ENCODE measurements at regions not wholly inside any gene's neighbourhood (a gene's known extent, or its start where the extent isn't known, plus 50 kb on each side); places are given as distances from the start of the nearest gene placed in this dataset.

DNA sequence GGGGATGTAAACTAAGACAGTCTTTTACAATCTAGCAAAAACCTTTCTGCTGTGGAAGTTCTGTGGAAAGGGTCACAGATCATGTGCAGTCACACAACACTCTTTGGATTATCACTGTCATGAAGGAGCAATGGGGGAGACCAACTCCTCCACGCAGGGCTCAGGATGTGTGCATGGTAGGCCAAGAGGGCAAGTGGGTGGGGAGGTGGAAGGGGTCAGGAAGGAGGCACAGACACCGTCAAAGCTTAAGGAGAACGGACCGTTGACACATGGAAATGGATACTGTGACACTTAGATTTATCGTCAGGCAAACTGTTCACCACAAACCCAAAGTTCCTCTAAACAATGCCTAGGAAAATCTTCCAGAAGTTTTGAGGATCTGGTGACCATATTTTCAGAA, 215.8 kb downstream of the PAX1 start:
- Histone ChIP-seq H3K79me2 (ENCODE audit: insufficient read depth, low read length) (no peaks in the 10 kb centered on the region), H3K27me3 (ENCODE audit: control insufficient read depth in 1 of 2, insufficient read depth in 2 of 2, low read length in 2 of 2) (no peaks in the 10 kb centered on the region), H4K20me1 (ENCODE audit: insufficient read depth, low read length) (no peaks in the 10 kb centered on the region), H3K4me3 (replicated peaks in 1 of 3; ENCODE audit: insufficient read depth in 1 of 3, low read depth in 2 of 3, low read length in 3 of 3) (no peak overlapping the region), H3K4me2 (ENCODE audit: low read depth, low read length) (no peak overlapping the region), H3K36me3 (replicated peaks in 1 of 2; ENCODE audit: control insufficient read depth in 1 of 2, insufficient read depth in 2 of 2, low read length in 2 of 2) (no peaks in the 10 kb centered on the region), H3K9ac (ENCODE audit: insufficient read depth, low read depth, low read length) (no peak overlapping the region), H3K9me3 (ENCODE audit: low read length) (no peaks in the 10 kb centered on the region), H2AFZ (ENCODE audit: low read length) (no peak overlapping the region), H3K27ac (ENCODE audit: extremely low read length, insufficient read depth, low read length) (no peak overlapping the region), H3K4me1 (ENCODE audit: insufficient read depth, low read length) (no peaks in the 10 kb centered on the region)
- DNase-seq (ENCODE audit: low spot score) (no peak), FAIRE-seq (no peak), ATAC-seq (no peak)
- 13% methylated on average over 5 of the region's 5 CpGs for WGBS (ENCODE audit: low lambda C conversion rate)
- CTCF ChIA-PET (ENCODE audit: low intra/inter-chr PET ratio, low total read pairs) = no interaction called here
- BruUV-seq (replicated peaks) = no TSS peak
- POLR2A ChIA-PET = no interaction called here
- in situ Hi-C loops (cut with HindIII; ENCODE audit: extremely low pct_ligation_motif_present, low pct_unique_long_range_greater_than_20kb) (no loop called here), intact Hi-C loops (cut with micrococcal nuclease; ENCODE audit: unreplicated experiment) (loop anchor here (10.0 kb wide), 1 partner anchor 64 kb away; no protein-coding TSS in a partner anchor)
- TF ChIP-seq AGO2 (optimal IDR thresholded peaks at IDR 0.05; ENCODE audit: low read depth, low read length) (no peak), ELF1 (CRISPR knock-in tag; IDR thresholded peaks at IDR 0.05) (no peak), ZNF121 (CRISPR knock-in tag; IDR thresholded peaks at IDR 0.05) (no peak), SP140L (CRISPR knock-in tag; IDR thresholded peaks at IDR 0.05; ENCODE audit: borderline replicate concordance) (no peak), KLF11 (CRISPR knock-in tag; IDR thresholded peaks at IDR 0.05) (no peak), ZNF720 (CRISPR knock-in tag; IDR thresholded peaks at IDR 0.05) (no peak), ZNF512B (CRISPR knock-in tag; IDR thresholded peaks at IDR 0.05; ENCODE audit: borderline replicate concordance) (no peak), GZF1 (CRISPR knock-in tag; IDR thresholded peaks at IDR 0.05) (no peak), MIER3 (CRISPR knock-in tag; IDR thresholded peaks at IDR 0.05; ENCODE audit: borderline replicate concordance) (no peak), POLR2AphosphoS2 (IDR thresholded peaks at IDR 0.05; ENCODE audit: low read depth, low read length) (no peak), AFF4 (CRISPR knock-in tag; IDR thresholded peaks at IDR 0.05) (no peak)
- TF ChIP-seq, protein P1, sequence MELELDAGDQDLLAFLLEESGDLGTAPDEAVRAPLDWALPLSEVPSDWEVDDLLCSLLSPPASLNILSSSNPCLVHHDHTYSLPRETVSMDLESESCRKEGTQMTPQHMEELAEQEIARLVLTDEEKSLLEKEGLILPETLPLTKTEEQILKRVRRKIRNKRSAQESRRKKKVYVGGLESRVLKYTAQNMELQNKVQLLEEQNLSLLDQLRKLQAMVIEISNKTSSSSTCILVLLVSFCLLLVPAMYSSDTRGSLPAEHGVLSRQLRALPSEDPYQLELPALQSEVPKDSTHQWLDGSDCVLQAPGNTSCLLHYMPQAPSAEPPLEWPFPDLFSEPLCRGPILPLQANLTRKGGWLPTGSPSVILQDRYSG (CRISPR knock-in tag; IDR thresholded peaks at IDR 0.05) = no peak
- TF ChIP-seq, protein P2, sequence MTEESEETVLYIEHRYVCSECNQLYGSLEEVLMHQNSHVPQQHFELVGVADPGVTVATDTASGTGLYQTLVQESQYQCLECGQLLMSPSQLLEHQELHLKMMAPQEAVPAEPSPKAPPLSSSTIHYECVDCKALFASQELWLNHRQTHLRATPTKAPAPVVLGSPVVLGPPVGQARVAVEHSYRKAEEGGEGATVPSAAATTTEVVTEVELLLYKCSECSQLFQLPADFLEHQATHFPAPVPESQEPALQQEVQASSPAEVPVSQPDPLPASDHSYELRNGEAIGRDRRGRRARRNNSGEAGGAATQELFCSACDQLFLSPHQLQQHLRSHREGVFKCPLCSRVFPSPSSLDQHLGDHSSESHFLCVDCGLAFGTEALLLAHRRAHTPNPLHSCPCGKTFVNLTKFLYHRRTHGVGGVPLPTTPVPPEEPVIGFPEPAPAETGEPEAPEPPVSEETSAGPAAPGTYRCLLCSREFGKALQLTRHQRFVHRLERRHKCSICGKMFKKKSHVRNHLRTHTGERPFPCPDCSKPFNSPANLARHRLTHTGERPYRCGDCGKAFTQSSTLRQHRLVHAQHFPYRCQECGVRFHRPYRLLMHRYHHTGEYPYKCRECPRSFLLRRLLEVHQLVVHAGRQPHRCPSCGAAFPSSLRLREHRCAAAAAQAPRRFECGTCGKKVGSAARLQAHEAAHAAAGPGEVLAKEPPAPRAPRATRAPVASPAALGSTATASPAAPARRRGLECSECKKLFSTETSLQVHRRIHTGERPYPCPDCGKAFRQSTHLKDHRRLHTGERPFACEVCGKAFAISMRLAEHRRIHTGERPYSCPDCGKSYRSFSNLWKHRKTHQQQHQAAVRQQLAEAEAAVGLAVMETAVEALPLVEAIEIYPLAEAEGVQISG (CRISPR knock-in tag; IDR thresholded peaks at IDR 0.05) = no peak
- TF ChIP-seq, protein P3, sequence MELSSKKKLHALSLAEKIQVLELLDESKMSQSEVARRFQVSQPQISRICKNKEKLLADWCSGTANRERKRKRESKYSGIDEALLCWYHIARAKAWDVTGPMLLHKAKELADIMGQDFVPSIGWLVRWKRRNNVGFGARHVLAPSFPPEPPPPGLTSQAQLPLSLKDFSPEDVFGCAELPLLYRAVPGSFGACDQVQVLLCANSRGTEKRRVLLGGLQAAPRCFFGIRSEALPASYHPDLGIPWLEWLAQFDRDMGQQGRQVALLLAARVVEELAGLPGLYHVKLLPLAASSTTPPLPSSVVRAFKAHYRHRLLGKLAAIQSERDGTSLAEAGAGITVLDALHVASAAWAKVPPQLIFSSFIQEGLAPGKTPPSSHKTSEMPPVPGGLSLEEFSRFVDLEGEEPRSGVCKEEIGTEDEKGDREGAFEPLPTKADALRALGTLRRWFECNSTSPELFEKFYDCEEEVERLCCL (CRISPR knock-in tag; IDR thresholded peaks at IDR 0.05; ENCODE audit: borderline replicate concordance) = no peak

Measured in HepG2 (cell line).